ENCODE measurements at regions not wholly inside any gene's neighbourhood (a gene's known extent, or its start where the extent isn't known, plus 50 kb on each side); places are given as distances from the start of the nearest gene placed in this dataset.

GRCh38 chr6:68391953-68392352 is 243.1 kb upstream of the ADGRB3 start:
- no peak for DNase-seq (ENCODE audit: low spot score)

GRCh38 chr6:68372991-68373390 is 262.1 kb upstream of the ADGRB3 start:
- no peak for DNase-seq (ENCODE audit: low spot score)

- no peak for DNase-seq (ENCODE audit: low spot score)
Observed at GRCh38 chr6:68368845-68369244, 266.2 kb upstream of the ADGRB3 start.

DNA sequence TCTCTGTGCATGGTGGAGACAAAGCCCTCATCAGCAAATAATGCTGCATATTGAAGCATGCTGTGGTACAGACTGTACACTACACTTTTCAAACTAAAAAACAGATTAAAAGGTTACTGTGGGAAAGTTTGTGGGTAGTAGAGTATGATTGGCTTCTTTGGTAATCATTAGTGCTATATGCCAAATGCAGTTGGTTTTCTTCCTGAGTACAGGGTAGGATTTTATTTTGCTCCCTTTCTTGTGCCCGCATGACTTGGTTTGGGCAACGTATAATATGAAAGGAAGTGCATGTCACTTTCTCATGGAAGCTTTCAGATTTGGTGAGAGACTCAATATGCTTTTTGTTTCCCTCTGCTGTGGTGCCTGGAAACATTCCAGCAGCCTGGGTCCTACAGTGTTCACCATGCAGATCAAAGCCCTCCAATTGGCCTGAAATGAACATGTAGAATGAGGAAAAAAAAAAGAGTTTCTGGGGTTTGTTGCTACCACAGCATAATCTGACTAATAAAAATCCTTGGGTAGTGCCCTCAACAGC is 270.7 kb upstream of the ADGRB3 start:
- no peak for DNase-seq (ENCODE audit: low spot score)

DNA sequence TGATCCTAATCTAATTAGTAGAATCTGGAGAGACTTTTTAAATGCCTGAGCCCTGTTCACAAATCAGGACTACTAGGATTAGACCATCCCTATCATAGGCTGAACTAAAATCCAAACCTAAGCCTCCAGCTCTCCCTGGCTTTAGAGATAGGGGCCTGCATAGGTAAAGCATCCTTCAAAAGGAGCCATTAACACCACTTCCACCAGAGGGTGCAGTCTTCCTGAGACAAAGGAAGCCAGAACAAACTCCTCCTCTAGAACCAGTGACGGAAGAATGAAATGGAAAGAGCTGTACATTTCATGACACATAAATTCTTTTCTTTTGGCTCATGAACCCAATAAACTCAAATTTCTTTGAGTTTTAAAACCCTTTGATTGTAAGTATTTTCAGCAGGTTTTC is 291.2 kb upstream of the ADGRB3 start:
- peak; percentile 87 for DNase-seq (ENCODE audit: low spot score)

DNA sequence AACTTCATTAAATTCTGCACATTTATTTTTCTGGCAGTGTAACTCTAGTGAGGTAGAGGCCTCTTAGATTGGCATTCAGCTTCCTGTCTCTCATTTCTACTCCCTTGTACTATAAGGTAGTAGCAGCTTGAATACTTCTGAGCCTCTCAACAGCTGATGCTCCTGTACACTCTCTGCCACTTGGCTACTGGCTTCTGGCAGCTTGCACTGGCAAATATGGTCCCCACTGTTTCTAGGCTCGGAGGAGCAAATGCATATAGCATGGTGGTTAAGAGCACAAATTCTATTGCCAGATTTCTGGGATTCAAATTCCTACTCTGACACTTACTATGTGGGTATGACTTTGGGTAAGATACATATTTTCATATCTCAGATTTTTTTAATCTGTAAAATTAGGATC is 292.8 kb upstream of the ADGRB3 start:
- no peak for DNase-seq (ENCODE audit: low spot score)

DNA sequence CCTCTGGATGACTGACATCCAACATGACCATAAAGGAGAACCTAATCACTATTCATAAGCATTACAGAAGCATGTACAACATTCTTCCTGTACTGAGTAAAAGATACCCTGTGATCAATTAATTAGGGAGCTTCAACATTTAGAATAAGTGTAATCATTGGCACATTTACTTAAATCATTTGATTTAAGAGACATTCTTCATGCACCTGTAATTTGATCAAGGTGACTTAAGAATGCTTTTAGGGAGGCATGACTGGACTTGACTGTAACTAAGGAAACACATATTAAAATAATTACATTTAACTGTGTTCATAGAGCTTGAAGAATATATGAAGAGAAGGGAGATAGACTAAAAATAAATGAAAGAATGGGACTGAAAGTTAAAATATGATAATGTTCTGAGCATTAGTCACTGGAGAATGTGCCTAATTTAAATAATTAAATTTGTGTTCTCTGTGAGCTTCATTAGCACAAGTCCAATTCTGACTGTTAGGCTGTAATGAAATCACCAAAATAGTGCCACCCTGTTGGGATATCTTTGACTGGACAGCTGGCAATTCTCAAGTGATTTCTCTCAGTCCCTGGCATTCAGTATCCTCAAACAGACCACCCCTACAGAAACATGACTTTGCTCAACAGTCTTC is 295.5 kb upstream of the ADGRB3 start:
- no peak for DNase-seq (ENCODE audit: low spot score)

DNA sequence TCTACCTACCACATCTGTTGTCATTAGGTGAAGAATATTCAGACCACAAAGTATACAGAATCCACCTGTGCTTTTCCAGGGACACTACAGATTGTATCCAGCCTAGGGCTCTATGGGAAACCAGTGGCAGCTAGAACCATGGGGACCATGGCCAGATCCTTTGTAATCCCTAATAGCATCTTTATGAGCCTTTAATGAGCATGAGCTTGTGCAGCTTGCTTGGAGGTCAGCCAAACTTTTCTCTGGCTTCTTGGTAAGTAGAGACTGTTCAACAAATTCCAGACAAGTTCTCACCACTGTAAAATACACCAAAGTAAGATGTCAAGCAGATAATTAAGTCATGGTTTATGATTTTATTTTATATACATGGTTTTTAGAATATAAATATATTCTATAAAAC is 301.6 kb upstream of the ADGRB3 start:
- no peak for DNase-seq (ENCODE audit: low spot score)

GRCh38 chr6:68328156-68328555 is 306.9 kb upstream of the ADGRB3 start:
- no peak for DNase-seq (ENCODE audit: low spot score)

DNA sequence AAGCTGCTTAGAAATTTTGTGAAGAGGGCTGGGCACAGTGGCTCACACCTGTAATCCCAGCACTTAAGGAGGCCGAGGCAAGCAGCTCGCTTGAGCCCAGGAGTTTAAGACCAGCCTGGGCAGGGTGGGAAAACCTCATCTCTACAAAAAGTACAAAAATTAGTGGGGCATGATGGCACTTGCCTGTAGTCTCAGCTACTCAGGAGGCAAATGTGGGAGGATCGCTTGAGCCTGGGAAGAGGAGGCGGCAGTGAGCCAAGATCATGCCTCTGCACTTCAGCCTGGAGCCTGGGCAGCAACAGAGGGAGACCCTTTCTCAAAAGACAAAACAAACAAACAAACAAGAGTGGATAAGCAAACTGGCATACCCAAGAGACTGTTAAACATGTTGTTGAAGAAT is 308.3 kb upstream of the ADGRB3 start:
- no peak for DNase-seq (ENCODE audit: low spot score)

DNA sequence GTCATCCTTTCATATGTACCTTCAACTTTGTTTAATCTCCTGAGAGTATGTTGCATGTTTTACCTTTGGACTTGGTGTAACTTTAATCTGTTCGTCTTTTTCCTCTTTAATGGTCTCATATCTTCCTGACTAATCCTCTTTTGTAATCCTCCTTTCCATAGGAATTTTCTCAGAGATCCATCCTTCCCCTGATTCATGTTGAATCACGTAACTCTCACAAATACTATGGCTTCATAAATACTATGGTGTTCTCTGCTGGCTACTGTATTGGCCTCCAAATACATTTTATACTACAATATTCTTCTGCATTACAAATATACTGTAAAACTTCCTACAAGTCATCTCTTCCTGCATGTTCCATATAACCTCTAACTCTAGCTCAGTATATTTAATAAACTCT is 317.7 kb upstream of the ADGRB3 start:
- no peak for DNase-seq (ENCODE audit: low spot score)

DNA sequence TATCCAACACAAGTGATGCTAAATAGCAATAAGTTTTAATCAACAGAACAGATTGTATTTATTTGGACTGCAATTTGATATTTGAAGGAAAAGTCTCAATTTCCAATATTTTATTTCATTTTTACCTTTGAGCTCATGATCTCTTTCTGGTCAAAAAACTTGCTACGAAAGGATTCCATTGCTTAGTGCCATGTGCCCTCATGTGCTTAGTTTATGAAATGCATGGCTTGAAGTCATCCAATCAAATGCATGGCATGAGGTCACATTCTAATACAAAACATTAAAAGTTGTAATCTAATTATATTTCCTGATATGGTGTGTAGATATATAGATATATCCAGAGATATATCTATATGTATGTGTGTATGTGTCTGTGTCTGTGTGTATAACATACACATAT is 321.2 kb upstream of the ADGRB3 start:
- DNase-seq (ENCODE audit: low spot score), result peak; percentile 54

- DNase-seq (ENCODE audit: low spot score), result no peak
Observed at GRCh38 chr6:68307301-68307700, 327.8 kb upstream of the ADGRB3 start.

DNA sequence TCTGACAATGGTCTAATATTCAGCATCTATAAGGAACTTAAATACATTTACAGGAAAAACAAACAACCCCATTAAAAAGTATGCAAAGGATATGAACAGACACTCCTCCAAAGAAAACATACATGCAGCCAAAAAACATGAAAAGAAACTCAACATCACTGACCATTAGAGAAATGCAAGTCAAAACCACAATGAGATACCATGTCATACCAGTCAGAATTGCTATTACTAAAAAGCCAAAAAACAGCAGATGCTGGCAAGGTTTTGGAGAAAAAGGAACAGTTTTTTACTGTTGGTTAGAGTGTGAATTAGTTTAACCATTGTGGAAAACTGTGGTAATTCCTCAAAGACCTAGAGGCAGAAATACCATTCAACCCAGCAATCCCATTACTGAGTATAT is 339.0 kb upstream of the ADGRB3 start:
- no peak for DNase-seq (ENCODE audit: low spot score)

GRCh38 chr6:68282646-68283045 is 352.4 kb upstream of the ADGRB3 start:
- DNase-seq (ENCODE audit: low spot score), result no peak

DNA sequence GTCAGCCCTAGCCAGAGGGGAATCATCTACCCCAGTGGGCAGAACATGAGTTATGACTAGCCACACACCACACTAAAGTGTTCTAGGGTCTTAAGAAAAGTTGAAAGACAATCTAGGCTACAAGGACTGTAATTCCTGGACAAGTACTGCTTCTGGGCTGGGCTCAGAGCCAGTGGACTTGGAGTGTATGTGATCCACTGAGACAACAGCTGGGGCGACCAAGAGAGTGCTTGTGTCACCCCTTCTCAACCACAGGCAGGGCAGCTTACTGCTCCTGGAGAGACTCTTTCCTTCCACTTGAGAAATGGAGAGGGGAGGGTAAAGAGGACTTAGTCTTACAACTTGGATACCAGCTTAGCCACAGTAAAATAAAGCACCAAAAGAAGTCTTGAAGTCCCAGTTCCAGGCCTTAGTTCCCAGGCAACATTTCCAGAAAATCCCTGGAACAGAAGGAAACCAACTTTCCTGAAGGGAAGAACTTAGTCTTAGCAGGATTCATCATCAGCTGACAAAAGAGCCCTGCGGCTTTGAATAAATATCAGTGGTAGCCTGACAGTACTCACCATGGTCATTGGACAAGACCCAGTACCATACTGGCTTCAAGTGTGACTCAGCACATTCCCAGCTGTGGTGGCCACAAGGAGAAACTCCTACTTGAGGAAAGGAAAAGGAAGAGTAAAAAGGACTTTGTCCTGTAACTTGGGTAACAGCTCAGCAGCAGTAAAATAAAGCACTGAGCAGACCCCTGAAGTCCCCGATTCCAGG is 355.1 kb upstream of the ADGRB3 start:
- DNase-seq (ENCODE audit: low spot score), result peak; percentile 3

GRCh38 chr6:68273297-68273696 is 361.8 kb upstream of the ADGRB3 start:
- no peak for DNase-seq (ENCODE audit: low spot score)

- DNase-seq (ENCODE audit: low spot score), result no peak
Observed at GRCh38 chr6:68256391-68256790, 378.7 kb upstream of the ADGRB3 start.

GRCh38 chr6:68252632-68253031 is 382.4 kb upstream of the ADGRB3 start:
- DNase-seq (ENCODE audit: low spot score), result no peak

GRCh38 chr6:68247782-68248181 is 387.3 kb upstream of the ADGRB3 start:
- DNase-seq (ENCODE audit: low spot score), result peak; percentile 2

GRCh38 chr6:68240726-68241125 is 394.4 kb upstream of the ADGRB3 start:
- DNase-seq (ENCODE audit: low spot score), result no peak

GRCh38 chr6:68239034-68239433 is 396.0 kb upstream of the ADGRB3 start:
- no peak for DNase-seq (ENCODE audit: low spot score)

DNA sequence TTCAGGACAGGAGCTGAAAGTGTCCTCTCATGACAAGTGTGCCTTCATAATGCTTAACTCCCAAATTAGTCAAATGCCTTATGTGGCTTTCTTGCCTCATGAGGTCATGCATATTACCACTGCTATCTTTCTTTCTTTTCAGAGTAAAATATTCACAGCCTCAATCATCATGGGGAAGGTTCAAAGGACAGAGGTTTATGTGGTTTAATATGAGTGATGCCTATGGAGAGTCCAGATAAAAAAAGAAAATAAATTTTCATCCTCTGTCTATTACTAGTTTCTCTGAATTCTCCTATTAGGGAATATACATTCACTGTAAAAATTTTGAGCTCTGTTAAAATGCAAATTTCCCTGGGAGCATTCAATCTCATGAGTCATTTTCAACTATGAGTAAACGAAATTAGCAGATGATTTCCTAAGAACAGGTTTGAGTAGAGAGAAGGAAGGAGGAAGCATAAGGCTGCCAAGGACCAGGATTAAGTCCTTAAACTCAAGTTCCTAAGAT is 396.9 kb upstream of the ADGRB3 start:
- peak; percentile 36 for DNase-seq (ENCODE audit: low spot score)
